ENCODE measurements at regions not wholly inside any gene's neighbourhood (a gene's known extent, or its start where the extent isn't known, plus 50 kb on each side); places are given as distances from the start of the nearest gene placed in this dataset.

- no peak for TF ChIP-seq EZH2 (IDR thresholded peaks at IDR 0.05)
- no peak for TF ChIP-seq POLR2AphosphoS5 (IDR thresholded peaks at IDR 0.05; ENCODE audit: borderline replicate concordance, low read depth, low read length)
- TF ChIP-seq FOXP2 (optimal IDR thresholded peaks at IDR 0.05; ENCODE audit: control extremely low read depth, extremely low read length, insufficient read depth) = no peak
These were observed 1271.7 kb upstream of the GBE1 start for GRCh38 chr3:83033133-83033532.

All from SK-N-MC (cell line).